Smooth muscle cell (in vitro differentiated cells): ENCODE measurements at regions not wholly inside any gene's neighbourhood (a gene's known extent, or its start where the extent isn't known, plus 50 kb on each side); places are given as distances from the start of the nearest gene placed in this dataset.
"Not testable (repeated sequence)": the region's sequence is repeated elsewhere in the genome, so short reads cannot be mapped to it uniquely, and the experiment has no call there.

Experiments used
- DNase-seq: peaks from one replicate; lab custom pipeline; 2025; ENCODE audit not compliant: unreplicated experiment; lab: John Stamatoyannopoulos, UW
- H2AFZ ChIP-seq: fragments of 200-600 bp; sonication (generic); 2 replicates; pipeline ENCODE4 v1.6.0; 2016; ENCODE audit warnings: antibody characterized with exemption, low read depth, mild to moderate bottlenecking
- H3F3A ChIP-seq: fragments of 200-600 bp; sonication (generic); 2 replicates; pipeline ENCODE4 v1.6.0; 2017; ENCODE audit warnings: antibody characterized with exemption, low read depth
- H3K27ac ChIP-seq: fragments of 200-600 bp; sonication (generic); 2 replicates; pipeline ENCODE4 v1.5.1; 2016; ENCODE audit warnings: low read depth, mild to moderate bottlenecking
- H3K27me3 ChIP-seq: fragments of 200-600 bp; sonication (generic); 2 replicates; pipeline ENCODE4 v1.6.1; 2016; ENCODE audit warnings: low read depth, mild to moderate bottlenecking
- H3K36me3 ChIP-seq: fragments of 200-600 bp; sonication (generic); 2 replicates; pipeline ENCODE4 v1.5.1; 2016; ENCODE audit warnings: low read depth
- H3K4me1 ChIP-seq: fragments of 200-600 bp; sonication (generic); 2 replicates; pipeline ENCODE4 v1.5.1; 2016; ENCODE audit warnings: low read depth
- H3K4me2 ChIP-seq: fragments of 200-600 bp; sonication (generic); 2 replicates; pipeline ENCODE4 v1.6.0; 2016; ENCODE audit warnings: mild to moderate bottlenecking
- H3K4me3 ChIP-seq: fragments of 200-600 bp; sonication (generic); 2 replicates; pipeline ENCODE4 v1.5.1; 2016; ENCODE audit warnings: mild to moderate bottlenecking
- H3K79me2 ChIP-seq: fragments of 200-600 bp; sonication (generic); 2 replicates; pipeline ENCODE4 v1.6.0; 2016; ENCODE audit warnings: low read depth, mild to moderate bottlenecking
- H3K9ac ChIP-seq: fragments of 200-600 bp; sonication (generic); 2 replicates; pipeline ENCODE4 v1.6.0; 2016; ENCODE audit warnings: low read depth
- H3K9me3 ChIP-seq: fragments of 200-600 bp; sonication (generic); replicated peaks from 2 replicates; pipeline ENCODE4 v1.5.1; 2016; ENCODE audit warnings: low read depth
- H4K20me1 ChIP-seq: fragments of 200-600 bp; sonication (generic); 2 replicates; pipeline ENCODE4 v1.6.0; 2016; ENCODE audit warnings: low read depth
- WGBS: methylation state at CpG from one replicate; pipeline ENCODE4 v1.1.7; 2016; ENCODE audit warnings: low lambda C conversion rate; 5-methylcytosine and 5-hydroxymethylcytosine counted together
- TF ChIP-seq, protein P1 (sequence below): fragments of 200-600 bp; sonication (generic); IDR thresholded peaks from 2 replicates; pipeline ENCODE4 v1.5.1; 2017; ENCODE audit warnings: borderline replicate concordance, mild to moderate bottlenecking, antibody characterized with exemption; ENCODE audit not compliant: insufficient read depth, poor library complexity, severe bottlenecking

DNA sequence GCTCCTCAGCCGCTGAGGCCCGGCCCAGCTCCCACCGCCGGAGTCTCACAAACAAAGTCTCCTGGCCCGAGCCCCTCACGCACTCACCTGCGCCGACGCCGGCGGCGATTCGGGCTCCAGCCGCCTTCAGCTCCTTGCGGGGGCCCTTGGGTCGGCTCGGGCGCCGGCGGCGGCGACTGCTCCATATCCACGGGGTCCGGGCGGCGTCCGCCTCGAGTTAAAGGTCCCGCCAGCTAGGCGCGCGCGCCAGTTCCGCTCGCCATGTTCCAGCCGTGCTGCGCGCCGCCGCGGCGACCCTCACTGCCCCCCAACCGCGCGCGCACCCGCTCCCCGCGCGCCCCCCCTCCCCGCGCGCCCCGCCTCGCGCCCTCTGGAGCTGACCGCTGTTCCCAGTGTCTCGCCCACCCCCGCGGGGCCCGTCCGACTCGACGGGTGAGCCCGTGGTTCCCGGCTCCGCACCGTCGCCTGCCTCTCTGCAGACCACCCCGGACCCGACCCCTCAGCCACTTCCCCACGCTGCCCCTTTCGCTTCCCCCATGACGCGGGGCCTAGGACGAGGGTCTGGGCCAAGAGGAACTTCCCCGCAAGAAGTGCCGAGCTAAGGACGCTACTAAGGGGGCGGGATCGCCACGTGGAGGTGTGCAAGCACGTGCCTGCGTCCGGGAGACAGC is 396.1 kb downstream of the ZNF33B start:
- no peak overlapping the region for H3K9ac ChIP-seq
- no peak overlapping the region for H3K27ac ChIP-seq
- no peaks in the 10 kb centered on the region for H3K27me3 ChIP-seq
- no peak for DNase-seq
- H3K9me3 ChIP-seq, result no peaks in the 10 kb centered on the region
- TF ChIP-seq, protein P1, sequence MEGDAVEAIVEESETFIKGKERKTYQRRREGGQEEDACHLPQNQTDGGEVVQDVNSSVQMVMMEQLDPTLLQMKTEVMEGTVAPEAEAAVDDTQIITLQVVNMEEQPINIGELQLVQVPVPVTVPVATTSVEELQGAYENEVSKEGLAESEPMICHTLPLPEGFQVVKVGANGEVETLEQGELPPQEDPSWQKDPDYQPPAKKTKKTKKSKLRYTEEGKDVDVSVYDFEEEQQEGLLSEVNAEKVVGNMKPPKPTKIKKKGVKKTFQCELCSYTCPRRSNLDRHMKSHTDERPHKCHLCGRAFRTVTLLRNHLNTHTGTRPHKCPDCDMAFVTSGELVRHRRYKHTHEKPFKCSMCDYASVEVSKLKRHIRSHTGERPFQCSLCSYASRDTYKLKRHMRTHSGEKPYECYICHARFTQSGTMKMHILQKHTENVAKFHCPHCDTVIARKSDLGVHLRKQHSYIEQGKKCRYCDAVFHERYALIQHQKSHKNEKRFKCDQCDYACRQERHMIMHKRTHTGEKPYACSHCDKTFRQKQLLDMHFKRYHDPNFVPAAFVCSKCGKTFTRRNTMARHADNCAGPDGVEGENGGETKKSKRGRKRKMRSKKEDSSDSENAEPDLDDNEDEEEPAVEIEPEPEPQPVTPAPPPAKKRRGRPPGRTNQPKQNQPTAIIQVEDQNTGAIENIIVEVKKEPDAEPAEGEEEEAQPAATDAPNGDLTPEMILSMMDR, result no peak
- no peak overlapping the region for H3K4me3 ChIP-seq
- H4K20me1 ChIP-seq, result no peaks in the 10 kb centered on the region
- H3K79me2 ChIP-seq, result no peaks in the 10 kb centered on the region
- no peaks in the 10 kb centered on the region for H3K36me3 ChIP-seq
- WGBS, result 97% methylated on average over 45 of the region's 85 CpGs
- H3F3A ChIP-seq, result no peaks in the 10 kb centered on the region
- no peak overlapping the region for H2AFZ ChIP-seq
- no peak overlapping the region for H3K4me2 ChIP-seq
- H3K4me1 ChIP-seq, result no peaks in the 10 kb centered on the region

DNA sequence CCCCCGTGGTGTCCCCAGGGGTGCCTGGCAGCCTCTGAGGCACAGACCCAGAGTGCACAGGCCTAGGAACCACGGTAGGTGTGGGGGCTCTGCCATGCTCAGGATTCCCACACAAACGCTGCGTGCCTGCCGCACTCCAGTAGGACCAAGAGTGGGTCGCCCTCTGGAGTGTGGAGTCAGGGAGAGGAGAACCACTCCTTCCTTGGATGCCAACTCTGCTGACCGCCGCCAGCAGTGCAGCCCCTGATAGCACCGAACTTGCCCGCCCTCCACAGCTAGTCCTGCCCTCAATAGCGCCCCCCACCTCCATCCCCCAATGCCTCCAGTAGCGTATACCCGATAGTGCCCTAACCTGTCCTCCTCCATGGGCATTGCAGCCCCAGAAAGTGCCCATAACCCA is 402.0 kb downstream of the ZNF33B start:
- not testable (repeated sequence) for H3K27me3 ChIP-seq, H3K4me1 ChIP-seq, H4K20me1 ChIP-seq, H3K9ac ChIP-seq, H3K27ac ChIP-seq, H2AFZ ChIP-seq, H3K4me2 ChIP-seq, H3K36me3 ChIP-seq, H3K4me3 ChIP-seq, H3K79me2 ChIP-seq, H3F3A ChIP-seq, H3K9me3 ChIP-seq, DNase-seq
- 75% methylated on average over 9 of the region's 13 CpGs for WGBS

DNA sequence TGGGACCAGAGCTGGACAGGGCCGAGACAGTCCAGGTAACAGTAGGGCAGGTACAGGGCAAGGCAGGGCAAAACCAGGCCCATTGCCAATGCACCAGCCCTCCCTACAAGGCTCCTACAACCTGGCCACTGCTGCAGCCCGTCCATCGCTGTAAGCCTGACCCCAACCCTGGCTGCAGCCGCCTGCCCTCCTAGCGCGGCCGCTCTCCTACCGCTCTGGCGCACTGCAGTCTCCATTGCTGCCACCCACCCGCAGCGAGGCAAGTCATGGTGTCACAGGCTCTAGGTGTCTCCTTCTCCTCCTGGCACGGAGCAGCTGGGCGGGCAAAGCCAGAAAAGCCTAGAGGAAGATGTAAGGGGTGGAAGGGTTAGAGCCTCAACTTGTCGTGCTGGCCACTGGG is 402.6 kb downstream of the ZNF33B start:
- not testable (repeated sequence) for H2AFZ ChIP-seq, DNase-seq, H3K79me2 ChIP-seq, H4K20me1 ChIP-seq, H3K36me3 ChIP-seq, H3K4me2 ChIP-seq, H3K27ac ChIP-seq, H3K4me3 ChIP-seq, H3K4me1 ChIP-seq, H3K27me3 ChIP-seq, H3K9me3 ChIP-seq, H3F3A ChIP-seq, H3K9ac ChIP-seq
- WGBS, result 89% methylated on average over 14 of the region's 14 CpGs

DNA sequence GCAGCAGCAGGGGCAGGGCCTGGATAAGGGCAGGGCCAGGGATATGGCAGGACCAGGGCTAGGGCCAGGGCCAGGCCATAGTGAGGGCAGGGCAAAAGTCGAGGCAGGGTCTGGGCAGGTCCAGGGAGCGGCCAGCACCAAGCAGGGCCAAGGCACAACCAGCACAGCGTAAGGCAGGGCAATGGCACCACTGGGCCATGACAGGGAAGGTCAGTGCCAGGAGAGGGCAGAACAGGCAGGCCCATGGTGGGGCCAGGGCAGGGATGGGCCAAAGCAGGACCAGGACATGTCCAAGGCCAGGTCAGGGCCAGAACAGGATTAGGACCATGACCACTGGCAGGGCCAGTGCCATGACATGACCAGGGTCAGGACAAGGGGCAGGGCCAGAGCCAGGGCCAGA is 403.1 kb downstream of the ZNF33B start:
- not testable (repeated sequence) for H3K27me3 ChIP-seq, H3K36me3 ChIP-seq, H3K4me3 ChIP-seq, H2AFZ ChIP-seq, H3K79me2 ChIP-seq, H3K4me1 ChIP-seq, H3K9me3 ChIP-seq, DNase-seq, H4K20me1 ChIP-seq, H3K9ac ChIP-seq, H3K27ac ChIP-seq, H3F3A ChIP-seq, H3K4me2 ChIP-seq
- 81% methylated on average over 3 of the region's 3 CpGs for WGBS

DNA sequence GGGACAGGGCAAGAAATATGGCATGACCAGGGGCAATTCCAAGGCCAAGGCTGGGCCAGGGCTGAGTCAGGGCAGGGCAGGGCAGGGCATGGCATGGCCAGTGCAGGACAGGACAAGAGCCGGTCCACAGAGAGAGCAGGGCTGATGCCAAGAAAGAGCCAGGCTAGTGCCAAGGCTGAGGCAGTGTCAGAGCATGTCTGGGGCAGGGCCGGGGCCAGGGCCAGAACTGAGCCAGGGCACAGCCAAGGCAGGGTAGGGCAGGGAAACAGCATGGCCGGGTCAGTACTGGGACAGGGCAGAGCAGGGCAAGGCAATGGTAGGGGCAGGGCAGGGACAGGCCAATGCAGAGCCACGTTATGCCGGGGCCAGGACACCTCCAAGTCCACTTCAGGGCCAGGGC is 403.9 kb downstream of the ZNF33B start:
- not testable (repeated sequence) for H4K20me1 ChIP-seq, H3K4me2 ChIP-seq, H3K27me3 ChIP-seq, H3K36me3 ChIP-seq, H3K9me3 ChIP-seq, H3K79me2 ChIP-seq, H3K4me3 ChIP-seq, H3K9ac ChIP-seq, H3F3A ChIP-seq, DNase-seq, H2AFZ ChIP-seq, H3K4me1 ChIP-seq, H3K27ac ChIP-seq
- 83% methylated on average over 4 of the region's 5 CpGs for WGBS

DNA sequence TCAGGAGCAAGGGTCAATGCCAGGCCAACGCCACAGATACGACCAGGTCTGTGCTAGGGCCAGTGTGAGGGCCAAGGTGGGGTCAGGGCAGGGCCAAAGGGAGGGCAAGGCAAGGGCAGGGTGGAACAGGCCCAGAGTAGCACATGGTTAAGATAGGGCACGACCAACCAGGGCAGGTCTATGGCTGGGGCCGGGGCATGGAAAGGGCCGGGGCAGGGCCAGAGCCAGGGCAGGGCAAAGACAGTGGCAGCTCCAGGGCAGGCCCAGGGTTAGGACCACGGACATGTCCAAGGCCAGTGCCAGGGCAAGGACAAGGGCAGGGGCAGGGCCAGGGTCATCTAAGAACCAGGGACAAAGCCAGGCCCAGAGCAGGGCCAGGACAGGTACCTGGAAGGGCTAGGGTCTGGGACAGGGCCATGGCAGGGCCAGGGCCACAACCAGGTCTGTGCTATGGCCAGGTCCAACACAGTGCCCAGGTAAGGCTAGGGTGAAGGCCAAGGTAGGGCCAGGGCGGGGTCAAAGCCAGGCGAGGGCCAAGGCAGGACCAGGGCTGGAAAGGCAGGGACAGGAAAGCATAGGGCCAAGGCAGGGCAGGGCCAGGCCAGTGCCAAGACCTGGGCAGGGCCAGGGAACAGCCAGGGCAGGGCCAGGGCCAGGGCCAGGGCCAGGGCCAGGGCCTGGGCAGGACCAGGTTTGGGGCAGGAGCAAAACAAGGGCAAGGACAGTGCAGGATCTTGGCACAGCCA is 404.7 kb downstream of the ZNF33B start:
- H3K4me2 ChIP-seq, H3K4me3 ChIP-seq, H3K9ac ChIP-seq, H3K79me2 ChIP-seq, H3K27ac ChIP-seq, H3K9me3 ChIP-seq, H3F3A ChIP-seq, DNase-seq, H2AFZ ChIP-seq, H3K36me3 ChIP-seq, H3K4me1 ChIP-seq, H3K27me3 ChIP-seq, H4K20me1 ChIP-seq: not testable (repeated sequence)
- WGBS, result 79% methylated on average over 8 of the region's 8 CpGs

DNA sequence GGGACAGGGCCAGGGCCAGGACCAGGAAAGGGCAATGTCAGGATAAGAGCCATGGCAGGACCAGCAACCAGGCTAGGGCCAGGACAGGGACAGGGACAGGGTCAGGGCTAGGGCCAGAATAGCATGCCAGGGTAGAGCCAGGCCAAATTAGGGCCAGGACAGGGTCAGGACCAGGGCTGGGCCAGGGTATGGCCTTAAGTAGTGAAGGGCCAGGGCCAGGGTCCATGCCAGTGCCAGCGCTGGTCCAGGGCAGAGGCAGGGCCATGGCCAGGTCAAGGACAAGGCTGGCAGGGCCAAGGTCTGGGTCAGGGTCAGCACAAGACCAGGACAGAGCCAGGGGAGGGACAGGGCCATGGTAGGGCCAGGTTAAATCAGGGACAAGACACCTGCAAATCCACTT is 405.4 kb downstream of the ZNF33B start:
- not testable (repeated sequence) for DNase-seq, H3K9me3 ChIP-seq, H4K20me1 ChIP-seq

DNA sequence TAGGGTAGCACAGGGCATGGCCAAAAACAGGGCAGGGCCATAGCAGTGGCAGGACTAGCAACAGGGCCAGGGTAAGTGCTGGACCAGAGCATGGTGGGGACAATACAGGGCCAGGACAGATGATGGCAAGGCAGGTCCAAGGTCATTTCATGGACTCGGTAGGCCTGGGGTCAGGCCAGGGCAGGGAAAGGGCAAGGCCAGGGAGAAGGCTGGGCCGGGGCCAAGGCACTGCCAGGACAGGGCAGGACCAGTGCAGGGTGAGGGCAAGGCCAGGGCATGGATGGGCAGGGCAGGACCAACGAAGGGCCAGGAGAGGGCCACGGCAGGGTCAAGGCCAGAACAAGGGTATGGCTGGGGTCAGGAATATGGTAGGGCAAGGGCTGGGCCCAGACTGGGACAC is 407.6 kb downstream of the ZNF33B start:
- not testable (repeated sequence) for H3K27me3 ChIP-seq, H3K4me1 ChIP-seq, H3K79me2 ChIP-seq, H3K9ac ChIP-seq, H3F3A ChIP-seq, H3K36me3 ChIP-seq, H3K9me3 ChIP-seq, DNase-seq, H3K4me2 ChIP-seq, H3K4me3 ChIP-seq, H2AFZ ChIP-seq, H3K27ac ChIP-seq, H4K20me1 ChIP-seq
- WGBS, result 78% methylated on average over 3 of the region's 4 CpGs

More for the DNA sequence above, 405.4 kb downstream of the ZNF33B start:
- not testable (repeated sequence) for H3K36me3 ChIP-seq, H3K79me2 ChIP-seq, H3K4me3 ChIP-seq, H3K4me1 ChIP-seq, H3K4me2 ChIP-seq, H3K27ac ChIP-seq, H3K9ac ChIP-seq, H3F3A ChIP-seq, H3K27me3 ChIP-seq, H2AFZ ChIP-seq
- 62% methylated on average over 1 of the region's 1 CpG for WGBS
